SK-N-SH (cell line): ENCODE measurements at regions not wholly inside any gene's neighbourhood (a gene's known extent, or its start where the extent isn't known, plus 50 kb on each side); places are given as distances from the start of the nearest gene placed in this dataset.

ENCODE experiments used
- CTCF ChIA-PET: fragments of 300-600, 350-600 bp; formaldehyde crosslinking; extraction: SDS; loops from one replicate; lab custom pipeline; 2021; lab: Yijun Ruan, JAX
- POLR2A ChIA-PET: fragments of 350-600 bp; sonication (Branson Sonifier 250); formaldehyde crosslinking; extraction: SDS; loops from one replicate; lab custom pipeline; 2020; ENCODE audit warnings: antibody characterized with exemption, inconsistent platforms; lab: Yijun Ruan, JAX
- DNase-seq: peaks from one replicate; pipeline ENCODE4 v3.0.0; 2012
- H2AFZ ChIP-seq: fragments of 200-600 bp; sonication (generic); 2 replicates; pipeline ENCODE4 v1.8.1; 2016; ENCODE audit warnings: antibody characterized with exemption, mild to moderate bottlenecking, low read depth
- H3F3A ChIP-seq: fragments of 200-600 bp; sonication (generic); replicated peaks from 2 replicates; pipeline ENCODE3; 2016; ENCODE audit warnings: antibody characterized with exemption, mild to moderate bottlenecking; ENCODE audit not compliant: insufficient read depth
- H3K27ac ChIP-seq, 2 experiments: fragments of 200-500 bp in 1 of 2; fragments of 200-600 bp in 1 of 2; sonication (Bioruptor generic) in 1 of 2; sonication (generic), shearing (Covaris generic) in 1 of 2; 2 replicates each; pipeline versions ENCODE4 v1.5.1 to v1.6.1; 2014 to 2016; ENCODE audit warnings: low read depth in 2 of 2, inconsistent platforms in 1 of 2, low read length in 1 of 2, mild to moderate bottlenecking in 1 of 2, mixed read lengths in 1 of 2
- H3K27me3 ChIP-seq: fragments of 200-600 bp; sonication (generic), shearing (Covaris generic); 2 replicates; pipeline ENCODE4 v1.6.1; 2016; ENCODE audit warnings: mixed run types; ENCODE audit not compliant: insufficient read depth
- H3K36me3 ChIP-seq, 2 experiments: fragments of 200-500 bp in 1 of 2; fragments of 200-600 bp in 1 of 2; sonication (Bioruptor generic) in 1 of 2; sonication (generic) in 1 of 2; replicated peaks in 1 of 2; 2 replicates each; pipeline versions ENCODE3 to v1.5.1; 2014 to 2016; ENCODE audit warnings: low read length in 1 of 2, mild to moderate bottlenecking in 1 of 2; ENCODE audit not compliant: insufficient read depth in 2 of 2, control insufficient read depth in 1 of 2
- H3K4me1 ChIP-seq, 2 experiments: fragments of 200-500 bp in 1 of 2; fragments of 200-600 bp in 1 of 2; sonication (Bioruptor generic) in 1 of 2; sonication (generic), shearing (Covaris generic) in 1 of 2; 2 replicates each; pipeline versions ENCODE4 v1.5.1 to v1.6.1; 2014 to 2016; ENCODE audit warnings: low read depth in 1 of 2, low read length in 1 of 2, mixed run types in 1 of 2; ENCODE audit not compliant: insufficient read depth in 2 of 2, control insufficient read depth in 1 of 2
- H3K4me2 ChIP-seq: fragments of 200-600 bp; sonication (generic), shearing (Covaris generic); 2 replicates; pipeline ENCODE4 v1.6.1; 2017; ENCODE audit warnings: mixed run types
- H3K4me3 ChIP-seq, 2 experiments: fragments of 200-500 bp in 1 of 2; fragments of 200-600 bp in 1 of 2; sonication (Bioruptor generic) in 1 of 2; sonication (generic), shearing (Covaris generic) in 1 of 2; 2 replicates each; pipeline versions ENCODE4 v1.5.1 to v1.8.1; 2014 to 2016; ENCODE audit warnings: low read depth in 2 of 2, inconsistent platforms in 1 of 2, low read length in 1 of 2, mild to moderate bottlenecking in 1 of 2, mixed read lengths in 1 of 2, moderate library complexity in 1 of 2
- H3K79me2 ChIP-seq: fragments of 200-600 bp; sonication (generic); 2 replicates; pipeline ENCODE4 v1.8.1; 2017; ENCODE audit warnings: mild to moderate bottlenecking; ENCODE audit not compliant: insufficient read depth
- H3K9ac ChIP-seq: fragments of 200-600 bp; sonication (generic); 2 replicates; pipeline ENCODE4 v1.6.1; 2017; ENCODE audit warnings: mixed run types
- H3K9me2 ChIP-seq: fragments of 200-600 bp; sonication (generic); 2 replicates; pipeline ENCODE4 v1.6.1; 2017; ENCODE audit warnings: mixed run types
- H3K9me3 ChIP-seq: fragments of 200-600 bp; sonication (generic); 2 replicates; pipeline ENCODE4 v1.6.1; 2017; ENCODE audit warnings: mixed run types, mild to moderate bottlenecking, moderate library complexity
- H4K20me1 ChIP-seq: fragments of 200-600 bp; sonication (generic); 2 replicates; pipeline ENCODE4 v1.6.1; 2017; ENCODE audit warnings: mild to moderate bottlenecking, mixed run types; ENCODE audit not compliant: insufficient read depth
- CHD2 ChIP-seq: fragments of 150-350 bp; IDR thresholded peaks from 2 replicates; pipeline ENCODE4 v1.6.1; 2018; ENCODE audit warnings: low read length; ENCODE audit not compliant: partially characterized antibody
- GABPA ChIP-seq: IDR thresholded peaks from 2 replicates; pipeline ENCODE4 v1.4.0; 2012; ENCODE audit warnings: low read depth, mild to moderate bottlenecking
- GATA2 ChIP-seq: sonication (generic); formaldehyde crosslinking; IDR thresholded peaks from 2 replicates; pipeline ENCODE4 v1.5.0; 2020; ENCODE audit warnings: mild to moderate bottlenecking, missing genetic modification reagents
- MXI1 ChIP-seq: IDR thresholded peaks from 2 replicates; pipeline ENCODE4 v1.6.1; 2012; ENCODE audit warnings: mild to moderate bottlenecking, low read depth, low read length, improper control_type of control experiment
- NFIC ChIP-seq: IDR thresholded peaks from 2 replicates; pipeline ENCODE4 v1.4.0; 2012; ENCODE audit warnings: borderline replicate concordance
- RAD21 ChIP-seq: IDR thresholded peaks from 2 replicates; pipeline ENCODE4 v1.6.1; 2012; ENCODE audit warnings: mild to moderate bottlenecking, low read length
- RFX5 ChIP-seq: IDR thresholded peaks from 2 replicates; pipeline ENCODE4 v1.6.1; 2012; ENCODE audit warnings: mild to moderate bottlenecking, improper control_type of control experiment, low read length
- SIN3A ChIP-seq: IDR thresholded peaks from 2 replicates; pipeline ENCODE4 v1.6.1; 2012; ENCODE audit warnings: low read depth, mild to moderate bottlenecking, low read length, moderate library complexity, borderline replicate concordance
- SMC3 ChIP-seq: IDR thresholded peaks from 2 replicates; pipeline ENCODE4 v1.6.1; 2012; ENCODE audit warnings: low read depth, low read length, improper control_type of control experiment
- USF1 ChIP-seq: IDR thresholded peaks from 2 replicates; pipeline ENCODE4 v1.4.0; 2012; ENCODE audit warnings: low read depth, borderline replicate concordance
- WGBS: methylation state at CpG from one replicate; pipeline ENCODE4 v1.1.6; 2017; ENCODE audit warnings: low lambda C conversion rate; 5-methylcytosine and 5-hydroxymethylcytosine counted together

GRCh38 chr1:30331415-30332065 is 391.8 kb downstream of the MATN1 start (continued):
- no peak for TF ChIP-seq SIN3A
- no peak for TF ChIP-seq USF1
- TF ChIP-seq, all 33 proteins: peak for 0

GRCh38 chr1:30330644-30331043 is 392.7 kb downstream of the MATN1 start:
- Histone ChIP-seq H3K27ac (no peak overlapping the region), H3F3A (no peaks in the 10 kb centered on the region), H3K4me2 (no peak overlapping the region), H3K79me2 (no peaks in the 10 kb centered on the region), H3K9me3 (no peaks in the 10 kb centered on the region), H3K4me1 (no peaks in the 10 kb centered on the region), H4K20me1 (no peaks in the 10 kb centered on the region), H3K9me2 (no peaks in the 10 kb centered on the region), H3K9ac (no peak overlapping the region), H2AFZ (no peak overlapping the region), H3K4me3 (no peak overlapping the region), H3K36me3 (no peaks in the 10 kb centered on the region), H3K27me3 (no peaks in the 10 kb centered on the region)
- POLR2A ChIA-PET, result no interaction called here
- 27% methylated on average over 3 of the region's 7 CpGs for WGBS
- DNase-seq, result no peak
- CTCF ChIA-PET, result no interaction called here
- TF ChIP-seq RAD21 (no peak), NFIC (no peak), SIN3A (no peak), GATA2 (no peak), MXI1 (no peak)

- Histone ChIP-seq H3K9ac (no peak overlapping the region), H3K27ac (no peak overlapping the region), H3F3A (no peaks in the 10 kb centered on the region), H3K36me3 (no peaks in the 10 kb centered on the region), H2AFZ (no peak overlapping the region), H3K27me3 (no peaks in the 10 kb centered on the region), H4K20me1 (no peaks in the 10 kb centered on the region), H3K79me2 (no peaks in the 10 kb centered on the region), H3K9me3 (no peaks in the 10 kb centered on the region), H3K4me2 (no peak overlapping the region), H3K9me2 (no peaks in the 10 kb centered on the region), H3K4me3 (no peak overlapping the region), H3K4me1 (peaks cover 0 to 2% of the 10 kb centered on the region in 2 experiments; a peak in 1 of 4 replicates)
- ChIA-PET POLR2A (no interaction called here), CTCF (interaction anchor here (2.5 kb wide), 1 partner anchor 51 kb away, joined by 9 read pairs; no protein-coding TSS in a partner anchor)
- no peak for DNase-seq
- TF ChIP-seq SMC3 (no peak), RFX5 (no peak), CHD2 (no peak), GABPA (no peak), USF1 (no peak)
- 50% methylated on average over 10 of the region's 15 CpGs for WGBS
Measured at GRCh38 chr1:30329802-30330557, 393.4 kb downstream of the MATN1 start.
